HFFc6 (cell line): ENCODE measurements at regions not wholly inside any gene's neighbourhood (a gene's known extent, or its start where the extent isn't known, plus 50 kb on each side); places are given as distances from the start of the nearest gene placed in this dataset.

ENCODE experiments used
- DNase-seq: peaks from one replicate; pipeline ENCODE4 v3.0.0-alpha.2; 2018
- H3K27ac Mint-ChIP-seq: 2 replicates; pipeline ENCODE4 v1.8.0; 2020; ENCODE audit warnings: mild to moderate bottlenecking, mixed read lengths
- H3K27me3 Mint-ChIP-seq: 2 replicates; pipeline ENCODE4 v1.8.0; 2021; ENCODE audit warnings: mild to moderate bottlenecking, moderate library complexity, mixed read lengths; ENCODE audit not compliant: insufficient read depth
- H3K36me3 Mint-ChIP-seq: 2 replicates; pipeline ENCODE4 v1.8.0; 2021; ENCODE audit warnings: low read depth, mixed read lengths
- H3K4me1 Mint-ChIP-seq: 2 replicates; pipeline ENCODE4 v1.8.0; 2020; ENCODE audit warnings: low read depth, mixed read lengths
- H3K4me3 Mint-ChIP-seq: 2 replicates; pipeline ENCODE4 v1.8.0; 2020; ENCODE audit warnings: mild to moderate bottlenecking, moderate library complexity, mixed read lengths
- H3K9me3 Mint-ChIP-seq: 2 replicates; pipeline ENCODE4 v1.8.0; 2020; ENCODE audit warnings: mild to moderate bottlenecking, mixed read lengths
- TF ChIP-seq, protein P1 (sequence below): fragments of 200-600 bp; sonication (generic); IDR thresholded peaks from 2 replicates; pipeline ENCODE4 v1.5.0; 2021; ENCODE audit warnings: antibody characterized with exemption, mild to moderate bottlenecking

DNA sequence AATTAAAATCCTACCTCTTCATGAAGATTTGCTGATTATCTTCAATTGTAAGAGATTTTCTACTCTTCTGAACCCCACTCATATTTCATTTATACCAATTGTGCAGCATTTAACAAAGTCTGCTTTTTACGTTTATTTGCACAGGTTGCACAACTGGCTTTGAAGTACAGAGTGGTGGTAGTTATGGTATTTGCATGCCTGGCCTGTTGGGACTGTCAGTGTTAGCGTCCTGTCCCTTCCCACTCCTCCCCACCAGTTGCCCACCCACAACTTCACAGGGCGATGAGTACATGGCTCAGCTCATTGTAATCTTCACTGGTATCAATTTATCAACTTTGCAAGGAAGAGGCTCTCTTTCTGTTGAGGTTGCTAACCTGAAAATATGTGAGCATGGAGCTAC, 372.3 kb downstream of the AASDHPPT start:
- H3K36me3 Mint-ChIP-seq, result no peaks in the 10 kb centered on the region
- H3K9me3 Mint-ChIP-seq, result no peaks in the 10 kb centered on the region
- peaks cover 14% of the 10 kb centered on the region for H3K4me1 Mint-ChIP-seq
- no peak for DNase-seq
- TF ChIP-seq, protein P1, sequence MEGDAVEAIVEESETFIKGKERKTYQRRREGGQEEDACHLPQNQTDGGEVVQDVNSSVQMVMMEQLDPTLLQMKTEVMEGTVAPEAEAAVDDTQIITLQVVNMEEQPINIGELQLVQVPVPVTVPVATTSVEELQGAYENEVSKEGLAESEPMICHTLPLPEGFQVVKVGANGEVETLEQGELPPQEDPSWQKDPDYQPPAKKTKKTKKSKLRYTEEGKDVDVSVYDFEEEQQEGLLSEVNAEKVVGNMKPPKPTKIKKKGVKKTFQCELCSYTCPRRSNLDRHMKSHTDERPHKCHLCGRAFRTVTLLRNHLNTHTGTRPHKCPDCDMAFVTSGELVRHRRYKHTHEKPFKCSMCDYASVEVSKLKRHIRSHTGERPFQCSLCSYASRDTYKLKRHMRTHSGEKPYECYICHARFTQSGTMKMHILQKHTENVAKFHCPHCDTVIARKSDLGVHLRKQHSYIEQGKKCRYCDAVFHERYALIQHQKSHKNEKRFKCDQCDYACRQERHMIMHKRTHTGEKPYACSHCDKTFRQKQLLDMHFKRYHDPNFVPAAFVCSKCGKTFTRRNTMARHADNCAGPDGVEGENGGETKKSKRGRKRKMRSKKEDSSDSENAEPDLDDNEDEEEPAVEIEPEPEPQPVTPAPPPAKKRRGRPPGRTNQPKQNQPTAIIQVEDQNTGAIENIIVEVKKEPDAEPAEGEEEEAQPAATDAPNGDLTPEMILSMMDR, result no peak
- no peak overlapping the region for H3K27ac Mint-ChIP-seq
- no peak overlapping the region for H3K4me3 Mint-ChIP-seq
- H3K27me3 Mint-ChIP-seq, result no peaks in the 10 kb centered on the region; the same call in none of the 2 replicates

DNA sequence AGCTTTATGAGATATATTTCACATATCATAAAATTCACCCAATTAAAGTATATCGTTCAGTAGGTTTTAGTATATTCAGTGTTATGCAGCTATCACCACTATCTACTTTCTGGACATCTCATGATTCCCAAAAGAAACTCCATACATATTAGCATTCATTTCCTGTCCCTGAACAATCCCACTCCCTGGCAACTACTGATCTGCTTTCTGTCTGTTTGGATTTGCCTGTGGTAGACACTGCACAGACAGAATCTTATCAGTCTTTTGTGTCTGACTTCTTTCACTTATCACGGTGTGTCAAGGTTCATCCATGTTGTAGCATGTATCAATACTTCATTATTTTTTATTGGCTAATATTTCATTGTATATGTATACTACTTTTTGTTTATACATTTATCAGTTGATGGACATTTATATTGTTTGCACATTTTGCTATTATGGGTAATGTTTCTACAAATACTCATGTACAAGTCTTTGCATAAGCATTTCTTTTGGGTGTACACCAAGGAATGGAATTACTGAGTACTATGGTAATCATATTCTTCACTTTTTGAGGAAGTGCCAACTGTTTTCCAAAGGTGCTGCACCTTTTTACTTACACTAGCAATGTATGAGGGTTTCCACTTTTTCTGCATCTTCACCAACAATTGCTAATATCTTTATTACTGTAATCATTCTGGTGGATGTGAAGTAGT, 373.9 kb downstream of the AASDHPPT start:
- no peak for DNase-seq
- H3K9me3 Mint-ChIP-seq, result no peaks in the 10 kb centered on the region
- no peak overlapping the region for H3K27ac Mint-ChIP-seq
- H3K27me3 Mint-ChIP-seq, result no peaks in the 10 kb centered on the region; the same call in none of the 2 replicates
- H3K4me1 Mint-ChIP-seq, result peaks cover 14% of the 10 kb centered on the region
- TF ChIP-seq, protein P1, result no peak
- H3K36me3 Mint-ChIP-seq, result no peaks in the 10 kb centered on the region
- H3K4me3 Mint-ChIP-seq, result no peak overlapping the region

DNA sequence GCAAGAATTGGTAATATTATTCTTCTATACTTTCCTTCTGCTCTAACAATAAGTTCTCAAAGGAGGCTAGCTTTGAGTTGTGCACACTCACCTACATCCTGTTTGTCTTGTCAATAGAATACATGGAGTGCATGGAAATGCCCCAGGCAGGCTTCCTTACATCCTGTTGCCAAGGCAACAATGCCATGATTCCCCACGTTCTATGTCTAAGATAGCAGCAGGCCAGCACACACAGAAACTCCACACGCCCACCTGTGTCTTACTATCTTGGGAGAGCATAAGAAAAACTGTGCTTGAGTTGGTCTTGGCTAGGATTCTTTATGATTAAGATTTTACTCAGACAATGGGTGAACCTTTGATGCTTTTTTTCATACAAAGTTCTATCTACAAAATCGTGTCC, 379.2 kb downstream of the AASDHPPT start:
- Mint-ChIP-seq H3K9me3 (no peaks in the 10 kb centered on the region), H3K4me3 (no peak overlapping the region), H3K27ac (no peak overlapping the region), H3K36me3 (no peaks in the 10 kb centered on the region), H3K4me1 (peaks cover 11% of the 10 kb centered on the region), H3K27me3 (no peaks in the 10 kb centered on the region; the same call in 1 of the 2 replicates)
- TF ChIP-seq, protein P1, result no peak
- DNase-seq, result no peak

DNA sequence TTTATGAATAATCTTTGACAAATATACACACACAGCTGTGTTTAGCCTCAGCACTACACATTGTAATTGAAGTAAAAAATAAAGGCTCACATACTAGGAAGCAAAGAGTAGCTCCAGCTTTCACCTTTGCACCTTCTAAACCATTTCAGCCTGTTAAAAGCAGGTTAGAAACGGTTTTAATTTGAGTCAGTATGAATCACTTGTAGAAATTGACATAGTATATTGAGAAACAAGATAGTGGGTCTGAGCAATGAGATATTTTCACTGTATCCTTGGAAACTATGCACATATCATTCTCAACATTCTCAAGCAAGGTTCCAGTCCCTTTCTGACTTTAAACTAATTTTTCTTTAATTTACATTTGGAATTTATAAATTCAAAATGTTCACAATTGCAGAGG, 380.3 kb downstream of the AASDHPPT start:
- TF ChIP-seq, protein P1, result no peak
- Mint-ChIP-seq H3K4me1 (peaks cover 21% of the 10 kb centered on the region), H3K4me3 (no peak overlapping the region), H3K27me3 (no peaks in the 10 kb centered on the region; the same call in 1 of the 2 replicates), H3K9me3 (no peaks in the 10 kb centered on the region), H3K36me3 (no peaks in the 10 kb centered on the region), H3K27ac (peak overlapping the region; percentile 27; the same call in 1 of the 2 replicates)
- DNase-seq, result peak; percentile 77

DNA sequence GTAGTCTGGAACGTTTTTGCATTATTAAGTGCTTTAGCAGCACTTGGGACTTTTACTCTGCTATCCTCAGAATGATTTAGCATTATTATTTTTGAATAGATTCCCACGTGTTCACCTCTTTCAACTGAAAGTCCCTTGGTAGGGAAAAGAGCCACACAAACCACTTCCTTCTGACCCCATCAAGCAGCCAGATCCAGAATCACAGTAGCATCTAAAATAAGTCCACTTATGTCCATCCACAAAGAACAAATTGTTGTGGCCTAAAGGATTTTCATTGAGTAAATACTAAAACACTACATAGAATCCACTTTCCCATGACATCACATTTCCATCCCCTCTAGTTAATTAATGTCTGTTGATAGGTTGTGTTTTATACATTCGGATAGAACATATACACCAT, 381.7 kb downstream of the AASDHPPT start:
- H3K4me1 Mint-ChIP-seq, result peaks cover 32% of the 10 kb centered on the region

More for the DNA sequence above, 381.7 kb downstream of the AASDHPPT start:
- no peak for DNase-seq
- Mint-ChIP-seq H3K27ac (no peak overlapping the region), H3K9me3 (no peaks in the 10 kb centered on the region), H3K36me3 (no peaks in the 10 kb centered on the region), H3K4me3 (no peak overlapping the region), H3K27me3 (no peaks in the 10 kb centered on the region; the same call in 1 of the 2 replicates)
- TF ChIP-seq, protein P1, result no peak
